SK-N-SH treated with all-trans-retinoic acid at 6 μM for 48 hours (cell line): ENCODE measurements at regions not wholly inside any gene's neighbourhood (a gene's known extent, or its start where the extent isn't known, plus 50 kb on each side); places are given as distances from the start of the nearest gene placed in this dataset.

Source experiments
- ATAC-seq: fragments of 200-7000 bp; cut with Tn5 transposase; 3 replicates; pipeline ENCODE4 v1.9.1; 2020; ENCODE audit warnings: mild to moderate bottlenecking, moderate library complexity
- ARNTL ChIP-seq: fragments of 450-650 bp; formaldehyde crosslinking; IDR thresholded peaks from 2 replicates; pipeline ENCODE4 v1.5.0; 2020; ENCODE audit warnings: low read depth, mild to moderate bottlenecking, moderate library complexity, borderline replicate concordance
- BACH2 ChIP-seq: fragments of 250-450 bp; sonication (Bioruptor Pico); IDR thresholded peaks from 2 replicates; pipeline ENCODE4 v1.9.0; 2021; ENCODE audit warnings: mild to moderate bottlenecking, borderline replicate concordance
- CREB5 ChIP-seq: fragments of 250-450 bp; sonication (Bioruptor Pico); IDR thresholded peaks from 2 replicates; pipeline ENCODE4 v1.5.1; 2020; ENCODE audit warnings: low read depth, mild to moderate bottlenecking, moderate library complexity
- CSDC2 ChIP-seq: fragments of 250-450 bp; sonication (Bioruptor Pico); IDR thresholded peaks from 2 replicates; pipeline ENCODE4 v1.5.0; 2020; ENCODE audit warnings: mild to moderate bottlenecking, moderate library complexity
- ESRRG ChIP-seq: fragments of 250-450 bp; sonication (Bioruptor Pico); IDR thresholded peaks from 2 replicates; pipeline ENCODE4 v1.6.1; 2021; ENCODE audit warnings: mild to moderate bottlenecking
- GLIS3 ChIP-seq: fragments of 250-450 bp; sonication (Bioruptor Pico); IDR thresholded peaks from 2 replicates; pipeline ENCODE4 v1.5.0; 2020; ENCODE audit warnings: mild to moderate bottlenecking, moderate library complexity
- ISL1 ChIP-seq: fragments of 250-450 bp; sonication (Bioruptor Pico); IDR thresholded peaks from 2 replicates; pipeline ENCODE4 v2.1.2; 2022; ENCODE audit warnings: mild to moderate bottlenecking, moderate library complexity
- OSR1 ChIP-seq: fragments of 250-450 bp; sonication (Bioruptor Pico); IDR thresholded peaks from 2 replicates; pipeline ENCODE4 v1.8.0; 2022; ENCODE audit warnings: moderate library complexity, mild to moderate bottlenecking, inconsistent platforms
- POU6F1 ChIP-seq: fragments of 250-450 bp; sonication (Bioruptor Pico); IDR thresholded peaks from 2 replicates; pipeline ENCODE4 v1.8.0; 2021; ENCODE audit warnings: low read depth, mild to moderate bottlenecking, moderate library complexity, borderline replicate concordance
- PPARA ChIP-seq: fragments of 250-450 bp; sonication (Bioruptor Pico); IDR thresholded peaks from 2 replicates; pipeline ENCODE4 v1.5.0; 2020; ENCODE audit warnings: mild to moderate bottlenecking, borderline replicate concordance
- RARB ChIP-seq: fragments of 250-450 bp; sonication (Bioruptor Pico); IDR thresholded peaks from 2 replicates; pipeline ENCODE4 v1.8.0; 2021; ENCODE audit warnings: mild to moderate bottlenecking, moderate library complexity
- SNAI2 ChIP-seq: fragments of 250-450 bp; sonication (Bioruptor Pico); IDR thresholded peaks from 2 replicates; pipeline ENCODE4 v1.5.0; 2020; ENCODE audit warnings: mild to moderate bottlenecking, moderate library complexity
- TCF4 ChIP-seq: fragments of 250-450 bp; sonication (Bioruptor Pico); IDR thresholded peaks from 2 replicates; pipeline ENCODE4 v1.8.0; 2021; ENCODE audit warnings: mild to moderate bottlenecking, moderate library complexity, borderline replicate concordance
- TOX ChIP-seq: fragments of 250-450 bp; sonication (Bioruptor Pico); IDR thresholded peaks from 2 replicates; pipeline ENCODE4 v1.8.0; 2021; ENCODE audit warnings: mild to moderate bottlenecking, moderate library complexity, borderline replicate concordance
- ZC3H10 ChIP-seq: fragments of 250-450 bp; sonication (Bioruptor Pico); IDR thresholded peaks from 2 replicates; pipeline ENCODE4 v1.5.1; 2021; ENCODE audit warnings: mild to moderate bottlenecking, moderate library complexity
- ZFP3 ChIP-seq: fragments of 250-450 bp; sonication (Bioruptor Pico); IDR thresholded peaks from 2 replicates; pipeline ENCODE4 v1.5.0; 2020; ENCODE audit warnings: mild to moderate bottlenecking, moderate library complexity
- ZFP30 ChIP-seq: fragments of 450-650 bp; formaldehyde crosslinking; IDR thresholded peaks from 2 replicates; pipeline ENCODE4 v1.5.0; 2022; ENCODE audit warnings: mild to moderate bottlenecking, moderate library complexity
- ZNF565 ChIP-seq: fragments of 450-650 bp; formaldehyde crosslinking; conservative IDR thresholded peaks from 2 replicates; pipeline ENCODE4 v1.5.0; 2020; ENCODE audit warnings: low read depth, mild to moderate bottlenecking, moderate library complexity
- TF ChIP-seq, protein P1 (sequence below): fragments of 250-450 bp; sonication (Bioruptor Pico); IDR thresholded peaks from 2 replicates; pipeline ENCODE4 v1.8.0; 2020; ENCODE audit warnings: mild to moderate bottlenecking, moderate library complexity, borderline replicate concordance
- TF ChIP-seq, protein P2 (sequence below): fragments of 250-450 bp; sonication (Bioruptor Pico); IDR thresholded peaks from 2 replicates; pipeline ENCODE4 v1.5.0; 2020; ENCODE audit warnings: mild to moderate bottlenecking, moderate library complexity
- TF ChIP-seq, protein P3 (sequence below): fragments of 250-450 bp; sonication (Bioruptor Pico); IDR thresholded peaks from 2 replicates; pipeline ENCODE4 v1.5.1; 2021; ENCODE audit warnings: mild to moderate bottlenecking, moderate library complexity

DNA sequence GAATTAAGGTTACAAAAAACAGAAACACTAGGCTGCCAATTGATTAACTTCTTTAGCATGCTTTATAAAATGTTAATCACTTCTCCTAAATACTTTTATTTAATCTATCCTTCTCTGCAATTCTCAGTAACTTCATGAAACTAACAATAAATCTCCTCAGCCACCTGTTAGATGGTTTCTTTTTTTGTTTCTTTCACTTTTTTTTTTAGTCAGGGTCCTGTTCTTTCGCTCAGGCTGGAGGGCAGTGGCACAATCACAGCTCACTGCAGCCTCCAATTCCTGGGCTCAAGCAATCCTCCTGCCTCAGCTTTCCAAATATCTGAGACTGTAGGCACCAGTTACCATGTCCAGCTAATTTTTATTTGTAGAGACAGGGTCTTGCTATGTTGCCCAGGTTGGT, 213.4 kb upstream of the STK17B start:
- ATAC-seq = no peak
- TF ChIP-seq BACH2 (CRISPR knock-in tag) = no peak
- TF ChIP-seq OSR1 (CRISPR knock-in tag) = no peak
- no peak for TF ChIP-seq TCF4 (CRISPR knock-in tag)
- no peak for TF ChIP-seq ISL1
- no peak for TF ChIP-seq RARB
- TF ChIP-seq ARNTL (CRISPR knock-in tag) = no peak
- TF ChIP-seq ZFP3 = no peak
- TF ChIP-seq TOX (CRISPR knock-in tag) = no peak
- TF ChIP-seq GLIS3 (CRISPR knock-in tag) = no peak
- TF ChIP-seq ZFP30 (CRISPR knock-in tag) = no peak
- TF ChIP-seq POU6F1 (CRISPR knock-in tag) = no peak
- TF ChIP-seq ZNF565 (CRISPR knock-in tag) = no peak
- no peak for TF ChIP-seq ESRRG (CRISPR knock-in tag)
- TF ChIP-seq ZC3H10 (CRISPR knock-in tag) = no peak
- no peak for TF ChIP-seq CREB5 (CRISPR knock-in tag)
- no peak for TF ChIP-seq PPARA (CRISPR knock-in tag)
- TF ChIP-seq, protein P1, sequence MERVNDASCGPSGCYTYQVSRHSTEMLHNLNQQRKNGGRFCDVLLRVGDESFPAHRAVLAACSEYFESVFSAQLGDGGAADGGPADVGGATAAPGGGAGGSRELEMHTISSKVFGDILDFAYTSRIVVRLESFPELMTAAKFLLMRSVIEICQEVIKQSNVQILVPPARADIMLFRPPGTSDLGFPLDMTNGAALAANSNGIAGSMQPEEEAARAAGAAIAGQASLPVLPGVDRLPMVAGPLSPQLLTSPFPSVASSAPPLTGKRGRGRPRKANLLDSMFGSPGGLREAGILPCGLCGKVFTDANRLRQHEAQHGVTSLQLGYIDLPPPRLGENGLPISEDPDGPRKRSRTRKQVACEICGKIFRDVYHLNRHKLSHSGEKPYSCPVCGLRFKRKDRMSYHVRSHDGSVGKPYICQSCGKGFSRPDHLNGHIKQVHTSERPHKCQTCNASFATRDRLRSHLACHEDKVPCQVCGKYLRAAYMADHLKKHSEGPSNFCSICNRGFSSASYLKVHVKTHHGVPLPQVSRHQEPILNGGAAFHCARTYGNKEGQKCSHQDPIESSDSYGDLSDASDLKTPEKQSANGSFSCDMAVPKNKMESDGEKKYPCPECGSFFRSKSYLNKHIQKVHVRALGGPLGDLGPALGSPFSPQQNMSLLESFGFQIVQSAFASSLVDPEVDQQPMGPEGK (CRISPR knock-in tag) = no peak

GRCh38 chr2:196389670-196390069, 218.3 kb upstream of the STK17B start:
- TF ChIP-seq, protein P2, sequence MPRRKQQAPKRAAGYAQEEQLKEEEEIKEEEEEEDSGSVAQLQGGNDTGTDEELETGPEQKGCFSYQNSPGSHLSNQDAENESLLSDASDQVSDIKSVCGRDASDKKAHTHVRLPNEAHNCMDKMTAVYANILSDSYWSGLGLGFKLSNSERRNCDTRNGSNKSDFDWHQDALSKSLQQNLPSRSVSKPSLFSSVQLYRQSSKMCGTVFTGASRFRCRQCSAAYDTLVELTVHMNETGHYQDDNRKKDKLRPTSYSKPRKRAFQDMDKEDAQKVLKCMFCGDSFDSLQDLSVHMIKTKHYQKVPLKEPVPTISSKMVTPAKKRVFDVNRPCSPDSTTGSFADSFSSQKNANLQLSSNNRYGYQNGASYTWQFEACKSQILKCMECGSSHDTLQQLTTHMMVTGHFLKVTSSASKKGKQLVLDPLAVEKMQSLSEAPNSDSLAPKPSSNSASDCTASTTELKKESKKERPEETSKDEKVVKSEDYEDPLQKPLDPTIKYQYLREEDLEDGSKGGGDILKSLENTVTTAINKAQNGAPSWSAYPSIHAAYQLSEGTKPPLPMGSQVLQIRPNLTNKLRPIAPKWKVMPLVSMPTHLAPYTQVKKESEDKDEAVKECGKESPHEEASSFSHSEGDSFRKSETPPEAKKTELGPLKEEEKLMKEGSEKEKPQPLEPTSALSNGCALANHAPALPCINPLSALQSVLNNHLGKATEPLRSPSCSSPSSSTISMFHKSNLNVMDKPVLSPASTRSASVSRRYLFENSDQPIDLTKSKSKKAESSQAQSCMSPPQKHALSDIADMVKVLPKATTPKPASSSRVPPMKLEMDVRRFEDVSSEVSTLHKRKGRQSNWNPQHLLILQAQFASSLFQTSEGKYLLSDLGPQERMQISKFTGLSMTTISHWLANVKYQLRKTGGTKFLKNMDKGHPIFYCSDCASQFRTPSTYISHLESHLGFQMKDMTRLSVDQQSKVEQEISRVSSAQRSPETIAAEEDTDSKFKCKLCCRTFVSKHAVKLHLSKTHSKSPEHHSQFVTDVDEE = no peak
- no peak for ATAC-seq

DNA sequence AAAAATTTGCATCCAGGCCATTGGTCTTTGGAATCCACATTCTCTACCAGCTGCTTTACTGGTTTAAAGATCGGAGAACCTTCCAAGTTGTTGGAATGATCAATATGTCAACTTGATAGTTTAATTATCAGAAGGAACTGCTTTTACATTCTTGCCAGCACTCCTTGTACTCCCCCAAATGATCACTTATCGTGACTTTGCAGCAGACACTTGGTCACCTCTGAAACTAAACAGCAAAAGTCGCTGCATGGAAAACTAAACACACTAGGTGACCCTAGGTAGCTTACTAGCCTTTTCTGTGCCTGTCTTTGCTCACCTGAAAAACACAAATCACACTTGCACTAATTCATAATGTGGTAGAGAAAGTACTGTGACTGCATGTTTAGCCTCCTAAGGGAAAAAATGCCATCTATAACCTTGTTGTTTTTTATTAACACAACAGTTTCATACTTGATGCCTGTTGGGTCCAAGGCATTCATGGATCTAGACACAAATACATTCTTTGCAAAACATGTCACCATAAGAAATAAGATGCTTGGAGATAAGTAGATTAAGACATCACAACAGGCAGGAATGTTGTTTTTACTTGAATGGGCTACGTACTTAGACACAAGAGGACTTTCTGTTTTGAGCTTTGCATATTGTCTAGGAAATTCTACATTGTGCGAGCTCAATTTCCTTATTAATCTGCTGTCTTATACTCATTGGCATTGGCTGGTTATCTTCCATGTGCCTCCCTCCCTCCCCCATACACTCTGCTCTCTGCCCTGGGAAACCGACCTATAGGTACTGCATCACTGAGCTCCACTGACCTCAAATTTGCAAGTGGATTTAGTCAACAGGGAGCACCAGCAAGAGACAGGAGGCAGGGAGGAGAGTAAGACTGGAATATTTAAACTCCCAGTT, 219.1 kb upstream of the STK17B start:
- TF ChIP-seq, protein P3, sequence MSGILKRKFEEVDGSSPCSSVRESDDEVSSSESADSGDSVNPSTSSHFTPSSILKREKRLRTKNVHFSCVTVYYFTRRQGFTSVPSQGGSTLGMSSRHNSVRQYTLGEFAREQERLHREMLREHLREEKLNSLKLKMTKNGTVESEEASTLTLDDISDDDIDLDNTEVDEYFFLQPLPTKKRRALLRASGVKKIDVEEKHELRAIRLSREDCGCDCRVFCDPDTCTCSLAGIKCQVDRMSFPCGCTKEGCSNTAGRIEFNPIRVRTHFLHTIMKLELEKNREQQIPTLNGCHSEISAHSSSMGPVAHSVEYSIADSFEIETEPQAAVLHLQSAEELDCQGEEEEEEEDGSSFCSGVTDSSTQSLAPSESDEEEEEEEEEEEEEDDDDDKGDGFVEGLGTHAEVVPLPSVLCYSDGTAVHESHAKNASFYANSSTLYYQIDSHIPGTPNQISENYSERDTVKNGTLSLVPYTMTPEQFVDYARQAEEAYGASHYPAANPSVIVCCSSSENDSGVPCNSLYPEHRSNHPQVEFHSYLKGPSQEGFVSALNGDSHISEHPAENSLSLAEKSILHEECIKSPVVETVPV = no peak
- TF ChIP-seq GLIS3 (CRISPR knock-in tag) (no peak), SNAI2 (CRISPR knock-in tag) (no peak), RARB (no peak)
- ATAC-seq = peak; percentile 89

- TF ChIP-seq ZNF565 (CRISPR knock-in tag) = no peak
- TF ChIP-seq CSDC2 = no peak
- TF ChIP-seq SNAI2 (CRISPR knock-in tag) = no peak
- TF ChIP-seq RARB = no peak
- no peak for TF ChIP-seq TCF4 (CRISPR knock-in tag)
- no peak for TF ChIP-seq BACH2 (CRISPR knock-in tag)
- no peak for TF ChIP-seq ARNTL (CRISPR knock-in tag)
- TF ChIP-seq, protein P2 = no peak
- TF ChIP-seq CREB5 (CRISPR knock-in tag) = no peak
- no peak for TF ChIP-seq ZFP3
- peak; percentile 57 for ATAC-seq
These were observed 219.7 kb upstream of the STK17B start for GRCh38 chr2:196391149-196391479.
